Astrocyte of the cerebellum (primary cell): ENCODE measurements at regions not wholly inside any gene's neighbourhood (a gene's known extent, or its start where the extent isn't known, plus 50 kb on each side); places are given as distances from the start of the nearest gene placed in this dataset.

Experiments used
- DNase-seq: peaks from one replicate; pipeline ENCODE4 v3.0.0-alpha.2; 2011; ENCODE audit warnings: low read depth
- H3K4me3 ChIP-seq: 2 replicates; pipeline ENCODE4 v1.5.1; 2011; ENCODE audit warnings: mild to moderate bottlenecking, low read depth, low read length, moderate library complexity
- in situ Hi-C: cut with HindIII; loops from 2 replicates; pipeline ENCODE4 v1.10.0; 2017; ENCODE audit warnings: low sequenced_read_pairs
- TF ChIP-seq, protein P1 (sequence below): IDR thresholded peaks from 2 replicates; pipeline ENCODE4 v1.5.1; 2012; ENCODE audit warnings: low read length, low read depth, moderate library complexity, mild to moderate bottlenecking; ENCODE audit errors: missing control alignments

DNA sequence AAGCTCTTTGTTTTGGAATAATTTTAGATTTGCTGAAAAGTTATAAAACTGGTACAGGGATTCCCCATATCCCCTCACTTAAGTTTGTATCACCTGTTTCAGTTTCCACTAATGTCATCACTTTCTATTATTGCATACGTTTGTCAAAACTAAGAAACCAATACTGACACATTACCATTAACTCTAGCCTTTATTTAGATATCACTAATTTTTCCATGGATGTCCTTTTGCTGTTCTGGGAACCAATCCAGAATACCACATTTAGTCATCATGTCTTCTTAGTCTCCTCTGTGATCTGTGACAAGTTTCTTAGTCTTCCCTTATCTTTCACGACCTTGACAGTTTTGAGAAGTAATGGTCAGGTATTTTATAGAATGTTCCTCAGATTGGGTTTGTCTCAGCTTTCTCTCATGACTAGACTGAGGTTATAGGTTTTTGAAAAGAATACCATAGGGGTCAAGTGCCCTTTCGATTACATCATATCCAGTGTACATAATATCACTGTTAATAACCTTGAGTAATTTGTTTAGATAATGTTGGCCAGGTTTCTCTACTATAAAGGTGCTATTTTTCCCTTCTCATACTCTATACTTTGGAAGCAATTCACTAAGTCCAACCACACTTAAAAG is 51.9 kb upstream of the NMUR2 start:
- no peak for DNase-seq
- TF ChIP-seq, protein P1, sequence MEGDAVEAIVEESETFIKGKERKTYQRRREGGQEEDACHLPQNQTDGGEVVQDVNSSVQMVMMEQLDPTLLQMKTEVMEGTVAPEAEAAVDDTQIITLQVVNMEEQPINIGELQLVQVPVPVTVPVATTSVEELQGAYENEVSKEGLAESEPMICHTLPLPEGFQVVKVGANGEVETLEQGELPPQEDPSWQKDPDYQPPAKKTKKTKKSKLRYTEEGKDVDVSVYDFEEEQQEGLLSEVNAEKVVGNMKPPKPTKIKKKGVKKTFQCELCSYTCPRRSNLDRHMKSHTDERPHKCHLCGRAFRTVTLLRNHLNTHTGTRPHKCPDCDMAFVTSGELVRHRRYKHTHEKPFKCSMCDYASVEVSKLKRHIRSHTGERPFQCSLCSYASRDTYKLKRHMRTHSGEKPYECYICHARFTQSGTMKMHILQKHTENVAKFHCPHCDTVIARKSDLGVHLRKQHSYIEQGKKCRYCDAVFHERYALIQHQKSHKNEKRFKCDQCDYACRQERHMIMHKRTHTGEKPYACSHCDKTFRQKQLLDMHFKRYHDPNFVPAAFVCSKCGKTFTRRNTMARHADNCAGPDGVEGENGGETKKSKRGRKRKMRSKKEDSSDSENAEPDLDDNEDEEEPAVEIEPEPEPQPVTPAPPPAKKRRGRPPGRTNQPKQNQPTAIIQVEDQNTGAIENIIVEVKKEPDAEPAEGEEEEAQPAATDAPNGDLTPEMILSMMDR: no peak
- H3K4me3 ChIP-seq: no peak overlapping the region
- in situ Hi-C loops: no loop called here

DNA sequence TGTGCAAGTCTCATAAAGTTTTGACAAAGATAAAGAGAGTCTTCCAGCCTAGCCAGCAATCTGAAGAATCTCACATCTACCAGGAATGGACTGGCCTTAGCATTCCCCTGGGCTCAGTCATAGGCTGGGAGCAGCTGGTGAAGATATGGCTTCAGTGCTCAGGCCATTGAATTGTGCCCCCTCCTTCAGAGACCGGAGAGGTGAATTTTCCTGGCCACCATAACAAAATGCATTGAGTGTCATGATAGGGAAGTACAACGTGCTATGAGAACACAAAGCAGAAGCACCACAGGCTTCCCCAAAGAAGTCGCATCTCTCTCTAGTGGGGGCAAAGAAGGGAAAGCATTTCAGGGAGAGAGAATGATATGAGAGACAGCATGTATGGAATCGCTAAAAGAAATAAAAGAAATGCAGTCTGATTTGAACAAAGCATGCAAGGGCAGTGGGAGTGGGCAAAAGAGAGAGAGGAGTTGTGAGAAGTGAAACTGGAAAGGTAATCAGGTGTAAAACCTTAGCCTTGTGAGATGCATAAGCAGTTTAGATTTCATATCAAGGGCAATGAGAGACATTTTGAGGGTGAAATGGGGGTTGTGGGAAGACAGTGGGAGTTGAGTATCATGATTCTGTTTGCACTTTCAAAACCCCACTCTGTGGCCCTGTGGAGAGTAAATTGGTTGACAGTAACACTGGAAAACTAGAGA is 57.1 kb upstream of the NMUR2 start:
- no peak for DNase-seq
- no peak overlapping the region for H3K4me3 ChIP-seq
- in situ Hi-C loops: no loop called here
- TF ChIP-seq, protein P1: no peak

DNA sequence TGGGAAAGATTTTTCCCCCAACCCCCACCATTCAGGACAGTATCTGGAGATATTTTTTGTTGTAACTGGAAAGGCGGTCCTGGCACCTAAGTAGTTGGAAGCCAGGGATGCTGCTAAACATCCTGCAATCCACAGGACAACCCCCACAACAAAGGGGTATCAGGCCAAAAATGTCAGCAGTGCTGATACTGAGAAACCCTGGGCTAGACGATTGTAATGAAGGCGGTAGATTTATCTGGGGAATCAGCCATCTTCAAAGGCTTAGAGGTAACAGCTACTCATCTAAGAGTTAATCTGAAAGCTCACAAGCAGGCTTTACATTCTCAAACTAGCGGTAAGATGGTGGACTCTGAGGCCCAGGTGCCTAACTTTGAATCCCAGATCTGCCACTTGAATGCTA is 59.0 kb upstream of the NMUR2 start:
- in situ Hi-C loops: no loop called here
- TF ChIP-seq, protein P1: no peak
- DNase-seq: no peak
- no peak overlapping the region for H3K4me3 ChIP-seq

DNA sequence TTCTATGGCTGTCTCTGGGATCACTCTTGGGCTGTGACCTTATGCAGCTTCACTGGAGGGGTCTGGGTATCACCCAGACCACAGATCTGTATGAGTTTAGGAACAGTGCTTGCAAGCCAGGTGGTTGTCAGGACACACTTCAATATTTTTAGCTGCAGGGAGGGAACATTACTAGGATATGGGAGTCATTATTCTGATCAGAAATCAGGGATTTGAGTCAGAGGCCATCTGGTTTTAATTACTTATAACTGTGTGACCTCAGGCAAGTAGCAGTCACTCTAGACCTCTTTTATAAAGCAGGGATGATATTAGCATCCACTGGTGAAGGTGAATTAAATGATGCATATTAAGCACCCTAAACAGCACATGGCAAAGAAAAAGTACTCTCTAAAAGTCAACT is 60.1 kb upstream of the NMUR2 start:
- DNase-seq: no peak

DNA sequence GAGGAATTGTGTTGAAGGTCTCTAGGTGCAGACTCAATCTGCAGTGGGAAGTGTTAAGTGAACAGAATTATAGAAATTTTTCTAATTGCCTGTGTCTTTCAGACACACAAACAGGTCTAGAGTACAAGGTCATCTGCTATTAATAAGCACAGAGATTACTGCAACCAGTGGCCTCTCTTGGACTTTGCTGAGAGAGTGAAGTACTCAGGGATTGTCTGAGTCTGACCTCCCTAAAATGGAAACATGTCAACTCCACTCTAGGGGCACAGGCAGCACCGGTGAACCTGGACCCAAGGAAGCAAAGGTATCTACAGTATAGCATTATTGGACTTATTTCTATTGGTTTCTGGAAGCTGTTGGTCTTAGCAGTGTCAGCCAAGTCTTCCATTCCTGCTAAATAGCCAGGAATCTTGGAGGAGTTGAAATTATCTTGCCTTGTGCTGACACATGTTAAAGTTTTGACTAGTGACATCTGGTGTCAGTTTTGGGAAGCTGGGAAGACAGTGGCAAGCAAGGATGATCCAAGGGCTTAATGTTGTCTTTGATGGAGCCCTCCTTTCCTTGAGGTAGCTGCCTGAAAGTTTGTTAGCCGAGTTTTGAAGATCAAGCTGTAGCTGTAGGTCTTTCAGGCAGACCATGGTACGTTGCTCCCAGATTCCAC is 61.1 kb upstream of the NMUR2 start:
- no peak overlapping the region for H3K4me3 ChIP-seq
- no peak for DNase-seq
- TF ChIP-seq, protein P1: no peak
- in situ Hi-C loops: no loop called here

More for the DNA sequence above, 60.1 kb upstream of the NMUR2 start:
- TF ChIP-seq, protein P1: no peak
- no peak overlapping the region for H3K4me3 ChIP-seq
- in situ Hi-C loops: no loop called here

DNA sequence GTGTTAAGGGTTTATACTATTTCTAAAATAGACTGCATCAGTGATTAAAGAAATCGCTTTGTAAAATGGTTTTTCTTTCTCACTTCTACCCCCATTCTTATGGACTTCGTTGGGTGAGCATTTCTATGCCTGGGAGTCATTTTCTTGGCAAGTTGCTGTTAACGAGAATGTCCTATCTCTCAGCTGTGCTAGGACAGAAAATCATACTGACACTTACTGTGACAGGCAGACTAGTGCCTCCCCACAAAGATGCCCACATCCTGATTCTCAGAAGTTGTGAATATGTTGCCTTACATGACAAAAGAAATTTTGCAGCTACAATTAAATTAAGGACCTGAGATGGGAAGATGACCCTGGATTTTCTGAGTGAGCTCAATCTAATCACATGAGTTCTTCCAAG is 65.1 kb upstream of the NMUR2 start:
- H3K4me3 ChIP-seq: no peak overlapping the region
- in situ Hi-C loops: no loop called here
- DNase-seq: no peak
- TF ChIP-seq, protein P1: no peak
